ENCODE measurements at regions not wholly inside any gene's neighbourhood (a gene's known extent, or its start where the extent isn't known, plus 50 kb on each side); places are given as distances from the start of the nearest gene placed in this dataset.
"Not testable (repeated sequence)": the region's sequence is repeated elsewhere in the genome, so short reads cannot be mapped to it uniquely, and the experiment has no call there.

DNA sequence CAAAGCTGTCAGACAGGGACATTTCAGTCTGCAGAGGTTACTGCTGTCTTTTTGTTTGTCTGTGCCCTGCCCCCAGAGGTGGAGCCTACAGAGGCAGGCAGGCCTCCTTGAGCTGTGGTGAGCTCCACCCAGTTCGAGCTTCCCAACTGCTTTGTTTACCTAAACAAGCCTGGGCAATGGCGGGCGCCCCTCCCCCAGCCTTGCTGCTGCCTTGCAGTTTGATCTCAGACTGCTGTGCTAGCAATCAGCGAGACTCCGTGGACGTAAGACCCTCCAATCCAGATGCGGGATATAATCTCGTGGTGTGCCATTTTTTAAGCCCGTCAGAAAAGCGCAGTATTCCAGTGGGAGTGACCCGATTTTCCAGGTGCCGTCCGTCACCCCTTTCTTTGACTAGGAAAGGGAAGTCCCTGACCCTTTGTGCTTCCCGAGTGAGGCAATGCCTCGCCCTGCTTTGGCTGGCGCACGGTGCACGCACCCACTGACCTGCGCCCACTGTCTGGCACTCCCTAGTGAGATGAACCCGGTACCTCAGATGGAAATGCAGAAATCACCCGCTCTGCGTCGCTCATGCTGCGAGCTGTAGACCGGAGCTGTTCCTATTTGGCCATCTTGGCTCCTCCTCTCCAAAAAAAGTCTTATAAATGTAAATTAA, 54.1 kb upstream of the RIMS1 start:
- H3K9ac ChIP-seq (ENCODE audit: low read length); H3K4me3 ChIP-seq (ENCODE audit: low read length); H3K27ac ChIP-seq (ENCODE audit: low read length); H3K9me3 ChIP-seq (ENCODE audit: control insufficient read depth, low read depth, low read length); H3K27me3 ChIP-seq (ENCODE audit: control insufficient read depth, insufficient read depth, low read length); H3K4me1 ChIP-seq (ENCODE audit: control insufficient read depth, low read depth, low read length); H3K36me3 ChIP-seq (ENCODE audit: control insufficient read depth, low read depth, low read length): not testable (repeated sequence)

All from iPS-18a (cell line).